NCI-H2171 treated with DMSO at 0.1 percent for 48 hours (cell line): ENCODE measurements at regions not wholly inside any gene's neighbourhood (a gene's known extent, or its start where the extent isn't known, plus 50 kb on each side); places are given as distances from the start of the nearest gene placed in this dataset.
"Not testable (repeated sequence)": the region's sequence is repeated elsewhere in the genome, so short reads cannot be mapped to it uniquely, and the experiment has no call there.

Source experiments
- DNase-seq: peaks from one replicate; lab custom pipeline; 2025; lab: John Stamatoyannopoulos, UW

GRCh38 chrY:3491423-3491822, 87.4 kb upstream of the TGIF2LY start:
- not testable (repeated sequence) for DNase-seq

GRCh38 chrY:3494539-3494938, 84.3 kb upstream of the TGIF2LY start:
- DNase-seq = peak; percentile 0

- peak; percentile 4 for DNase-seq
Measured at GRCh38 chrY:3527040-3527439, 51.8 kb upstream of the TGIF2LY start.
